ENCODE measurements at regions not wholly inside any gene's neighbourhood (a gene's known extent, or its start where the extent isn't known, plus 50 kb on each side); places are given as distances from the start of the nearest gene placed in this dataset.

GRCh38 chr1:229068270-229068987 is 202.5 kb upstream of the RAB4A start:
- no peak for TF ChIP-seq EZH2 (IDR thresholded peaks at IDR 0.05; ENCODE audit: borderline replicate concordance, low read depth, low read length, poor library complexity, severe bottlenecking)
- no peak for TF ChIP-seq CTCF (conservative IDR thresholded peaks at IDR 0.05; ENCODE audit: low read depth, low read length)
- POLR2A ChIA-PET (ENCODE audit: low non-redundant PET), result no interaction called here
- H3K9me3 ChIP-seq (ENCODE audit: low read depth, low read length, poor library complexity, severe bottlenecking), result no peaks in the 10 kb centered on the region
- H3K27ac ChIP-seq (ENCODE audit: low read depth, low read length, poor library complexity, severe bottlenecking), result no peak overlapping the region
- intact Hi-C loops (cut with micrococcal nuclease; ENCODE audit: unreplicated experiment), result no loop called here
- CTCF ChIA-PET, result no interaction called here
- H3K36me3 ChIP-seq (ENCODE audit: insufficient read depth, low read length, poor library complexity, severe bottlenecking), result no peaks in the 10 kb centered on the region
- BruUV-seq (replicated peaks), result no TSS peak
- H3K27me3 ChIP-seq (replicated peaks; ENCODE audit: insufficient read depth, low read depth, low read length, poor library complexity), result no peaks in the 10 kb centered on the region
- no peak for DNase-seq (ENCODE audit: low spot score)
- H3K4me3 ChIP-seq (ENCODE audit: low read depth, low read length, poor library complexity, severe bottlenecking), result no peak overlapping the region
- no peaks in the 10 kb centered on the region for H3K4me1 ChIP-seq (ENCODE audit: insufficient read depth, low read length, poor library complexity, severe bottlenecking)

DNA sequence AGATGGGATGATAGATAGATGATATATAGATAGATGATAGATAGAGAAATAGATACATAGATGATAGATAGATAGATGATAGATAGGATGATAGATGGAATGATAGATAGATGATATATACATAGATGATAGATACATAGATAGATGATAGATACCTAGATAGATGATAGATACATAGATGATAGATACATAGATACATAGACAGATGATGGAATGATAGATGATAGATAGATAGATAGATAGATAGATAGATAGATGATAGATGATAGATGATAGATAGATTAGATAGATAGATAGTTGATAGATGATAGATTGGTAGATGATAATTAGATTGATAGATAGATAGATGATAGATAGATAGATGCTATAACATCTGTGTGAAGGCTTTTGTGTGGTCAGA is 201.7 kb upstream of the RAB4A start:
- no peak overlapping the region for H3K27ac ChIP-seq (ENCODE audit: low read depth, low read length, poor library complexity, severe bottlenecking)
- H3K9me3 ChIP-seq (ENCODE audit: low read depth, low read length, poor library complexity, severe bottlenecking), result no peaks in the 10 kb centered on the region
- TF ChIP-seq CTCF (conservative IDR thresholded peaks at IDR 0.05; ENCODE audit: low read depth, low read length) (no peak), EZH2 (IDR thresholded peaks at IDR 0.05; ENCODE audit: borderline replicate concordance, low read depth, low read length, poor library complexity, severe bottlenecking) (no peak)
- no peak for DNase-seq (ENCODE audit: low spot score)
- H3K4me3 ChIP-seq (ENCODE audit: low read depth, low read length, poor library complexity, severe bottlenecking), result no peak overlapping the region
- POLR2A ChIA-PET (ENCODE audit: low non-redundant PET), result no interaction called here
- no peaks in the 10 kb centered on the region for H3K27me3 ChIP-seq (replicated peaks; ENCODE audit: insufficient read depth, low read depth, low read length, poor library complexity)
- BruUV-seq (replicated peaks), result no TSS peak
- intact Hi-C loops (cut with micrococcal nuclease; ENCODE audit: unreplicated experiment), result no loop called here
- no peaks in the 10 kb centered on the region for H3K4me1 ChIP-seq (ENCODE audit: insufficient read depth, low read length, poor library complexity, severe bottlenecking)
- no peaks in the 10 kb centered on the region for H3K36me3 ChIP-seq (ENCODE audit: insufficient read depth, low read length, poor library complexity, severe bottlenecking)
- CTCF ChIA-PET, result no interaction called here

- peak; percentile 35 for DNase-seq (ENCODE audit: low spot score)
- CTCF ChIA-PET, result no interaction called here
- BruUV-seq (replicated peaks), result no TSS peak
These were observed 200.7 kb upstream of the RAB4A start for GRCh38 chr1:229070168-229070567.

More at GRCh38 chr1:229070168-229070567, 200.7 kb upstream of the RAB4A start:
- POLR2A ChIA-PET (ENCODE audit: low non-redundant PET), result no interaction called here
- no peak overlapping the region for H3K4me3 ChIP-seq (ENCODE audit: low read depth, low read length, poor library complexity, severe bottlenecking)
- H3K36me3 ChIP-seq (ENCODE audit: insufficient read depth, low read length, poor library complexity, severe bottlenecking), result no peaks in the 10 kb centered on the region
- no peaks in the 10 kb centered on the region for H3K9me3 ChIP-seq (ENCODE audit: low read depth, low read length, poor library complexity, severe bottlenecking)
- no peaks in the 10 kb centered on the region for H3K27me3 ChIP-seq (replicated peaks; ENCODE audit: insufficient read depth, low read depth, low read length, poor library complexity)
- no peaks in the 10 kb centered on the region for H3K4me1 ChIP-seq (ENCODE audit: insufficient read depth, low read length, poor library complexity, severe bottlenecking)
- intact Hi-C loops (cut with micrococcal nuclease; ENCODE audit: unreplicated experiment), result no loop called here
- TF ChIP-seq EZH2 (IDR thresholded peaks at IDR 0.05; ENCODE audit: borderline replicate concordance, low read depth, low read length, poor library complexity, severe bottlenecking), result no peak
- TF ChIP-seq CTCF (conservative IDR thresholded peaks at IDR 0.05; ENCODE audit: low read depth, low read length), result no peak
- no peak overlapping the region for H3K27ac ChIP-seq (ENCODE audit: low read depth, low read length, poor library complexity, severe bottlenecking)
